Natural killer cell (primary cell): ENCODE measurements at regions not wholly inside any gene's neighbourhood (a gene's known extent, or its start where the extent isn't known, plus 50 kb on each side); places are given as distances from the start of the nearest gene placed in this dataset.

ENCODE experiments used
- ATAC-seq, 3 donors: fragments of 150-1000 bp in 2 of 3; fragments of 200-7000 bp in 1 of 3; cut with Tn5 transposase; 1 replicate in 1 of 3; 2 replicates in 2 of 3; pipeline ENCODE4 v1.10.0; 2021; ENCODE audit warnings: mild to moderate bottlenecking in 2 of 3, moderate library complexity in 2 of 3
- DNase-seq, 2 donors: peaks; one replicate each; pipeline versions ENCODE4 v3.0.0 to v3.0.0-alpha.2; 2013 to 2021; ENCODE audit warnings: mixed read lengths in 1 of 2
- H3K27ac ChIP-seq: one replicate; pipeline ENCODE4 v1.5.1; 2013; ENCODE audit warnings: mild to moderate bottlenecking, low read length
- H3K27me3 ChIP-seq: one replicate; pipeline ENCODE4 v1.6.1; 2013; ENCODE audit warnings: low read length; ENCODE audit not compliant: control insufficient read depth, insufficient read depth
- H3K36me3 ChIP-seq: one replicate; pipeline ENCODE4 v1.6.1; 2013; ENCODE audit warnings: low read length; ENCODE audit not compliant: control insufficient read depth, insufficient read depth
- H3K4me1 ChIP-seq: one replicate; pipeline ENCODE4 v1.6.1; 2013; ENCODE audit warnings: low read length; ENCODE audit not compliant: control insufficient read depth, insufficient read depth
- H3K4me3 ChIP-seq: one replicate; pipeline ENCODE4 v1.5.1; 2013; ENCODE audit warnings: low read length
- H3K9me3 ChIP-seq: one replicate; pipeline ENCODE4 v1.6.1; 2013; ENCODE audit warnings: low read length; ENCODE audit not compliant: control insufficient read depth, insufficient read depth
- H3K27ac Mint-ChIP-seq, 2 donors: one replicate each; pipeline ENCODE4 v1.8.0; 2022; ENCODE audit warnings: mild to moderate bottlenecking in 2 of 2, mixed read lengths in 2 of 2, moderate library complexity in 1 of 2
- H3K27me3 Mint-ChIP-seq, 2 donors: one replicate each; pipeline ENCODE4 v1.8.0; 2022; ENCODE audit warnings: low read depth in 2 of 2, mixed read lengths in 2 of 2
- H3K36me3 Mint-ChIP-seq: one replicate; pipeline ENCODE4 v1.8.0; 2022; ENCODE audit warnings: mixed read lengths
- H3K4me1 Mint-ChIP-seq, 2 donors: one replicate each; pipeline ENCODE4 v1.8.0; 2022; ENCODE audit warnings: mixed read lengths in 2 of 2
- H3K4me3 Mint-ChIP-seq: one replicate; pipeline ENCODE4 v1.8.0; 2022; ENCODE audit warnings: mild to moderate bottlenecking, moderate library complexity, mixed read lengths
- H3K9me3 Mint-ChIP-seq, 2 donors: one replicate each; pipeline ENCODE4 v1.8.0; 2022; ENCODE audit warnings: mixed read lengths in 2 of 2
- WGBS: methylation state at CpG from one replicate; pipeline ENCODE4 v1.1.7; 2013; ENCODE audit warnings: missing lambda C conversion rate; ENCODE audit not compliant: insufficient coverage; 5-methylcytosine and 5-hydroxymethylcytosine counted together
- intact Hi-C: fragments of 100-400 bp; cut with micrococcal nuclease; formaldehyde crosslinking; loops from one replicate; pipeline ENCODE4 v1.14.2; 2022
- TF ChIP-seq, protein P1 (sequence below): fragments of 200-600 bp; IDR thresholded peaks from one replicate; pipeline ENCODE4 v1.8.0; 2022; ENCODE audit warnings: antibody characterized with exemption

DNA sequence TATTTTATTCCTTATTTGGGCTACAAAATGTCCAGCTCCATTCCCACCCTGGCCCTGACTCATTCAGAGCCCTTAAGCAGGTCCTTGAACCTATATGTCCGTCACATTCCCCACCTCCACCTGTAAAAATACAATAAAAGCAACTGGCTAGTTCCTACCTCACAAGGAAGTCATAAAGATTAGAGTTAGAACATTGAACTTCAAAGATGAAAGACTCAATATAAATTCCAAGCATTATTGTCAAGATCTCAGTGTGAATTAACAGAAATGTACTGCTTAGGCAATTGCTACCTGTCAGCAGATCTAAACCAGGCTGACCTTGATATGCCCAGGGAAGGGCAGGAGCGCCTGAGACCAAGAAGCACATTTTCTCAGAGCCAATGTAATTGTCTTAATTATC is 221.8 kb downstream of the ENC1 start:
- H3K4me3 Mint-ChIP-seq: no peak overlapping the region
- H3K4me1 ChIP-seq: no peaks in the 10 kb centered on the region
- no peak overlapping the region for H3K27ac Mint-ChIP-seq
- H3K9me3 ChIP-seq: no peaks in the 10 kb centered on the region
- TF ChIP-seq, protein P1, sequence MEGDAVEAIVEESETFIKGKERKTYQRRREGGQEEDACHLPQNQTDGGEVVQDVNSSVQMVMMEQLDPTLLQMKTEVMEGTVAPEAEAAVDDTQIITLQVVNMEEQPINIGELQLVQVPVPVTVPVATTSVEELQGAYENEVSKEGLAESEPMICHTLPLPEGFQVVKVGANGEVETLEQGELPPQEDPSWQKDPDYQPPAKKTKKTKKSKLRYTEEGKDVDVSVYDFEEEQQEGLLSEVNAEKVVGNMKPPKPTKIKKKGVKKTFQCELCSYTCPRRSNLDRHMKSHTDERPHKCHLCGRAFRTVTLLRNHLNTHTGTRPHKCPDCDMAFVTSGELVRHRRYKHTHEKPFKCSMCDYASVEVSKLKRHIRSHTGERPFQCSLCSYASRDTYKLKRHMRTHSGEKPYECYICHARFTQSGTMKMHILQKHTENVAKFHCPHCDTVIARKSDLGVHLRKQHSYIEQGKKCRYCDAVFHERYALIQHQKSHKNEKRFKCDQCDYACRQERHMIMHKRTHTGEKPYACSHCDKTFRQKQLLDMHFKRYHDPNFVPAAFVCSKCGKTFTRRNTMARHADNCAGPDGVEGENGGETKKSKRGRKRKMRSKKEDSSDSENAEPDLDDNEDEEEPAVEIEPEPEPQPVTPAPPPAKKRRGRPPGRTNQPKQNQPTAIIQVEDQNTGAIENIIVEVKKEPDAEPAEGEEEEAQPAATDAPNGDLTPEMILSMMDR: no peak
- DNase-seq (no peak), ATAC-seq (no peak)
- no peaks in the 10 kb centered on the region for H3K4me1 Mint-ChIP-seq
- no peaks in the 10 kb centered on the region for H3K36me3 Mint-ChIP-seq
- no peak overlapping the region for H3K27ac ChIP-seq
- no peak overlapping the region for H3K4me3 ChIP-seq
- WGBS: 83% methylated on average over 2 of the region's 2 CpGs
- H3K27me3 ChIP-seq: no peaks in the 10 kb centered on the region
- H3K27me3 Mint-ChIP-seq: peaks cover 5 to 21% of the 10 kb centered on the region in 2 donors
- intact Hi-C loops: no loop called here
- H3K36me3 ChIP-seq: no peaks in the 10 kb centered on the region
- H3K9me3 Mint-ChIP-seq: no peaks in the 10 kb centered on the region

DNA sequence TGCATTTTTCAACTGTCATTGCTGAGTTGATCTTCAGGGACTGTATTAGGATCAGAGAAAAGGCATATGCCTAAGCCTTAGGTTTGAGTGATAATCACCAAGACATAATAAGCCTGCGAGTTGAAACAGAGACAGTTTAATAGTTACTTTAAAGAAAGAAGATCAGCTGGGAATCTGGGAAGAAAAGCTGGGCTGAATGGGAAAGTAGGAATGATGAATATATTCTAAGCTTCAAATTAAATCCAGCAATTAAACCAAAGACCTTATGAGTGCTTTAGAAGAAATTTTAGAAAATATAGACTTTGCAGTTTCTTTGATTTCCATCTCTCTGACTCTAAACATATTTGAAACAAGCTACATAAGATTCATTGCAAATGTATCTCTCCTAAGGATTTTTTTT is 222.3 kb downstream of the ENC1 start:
- no peak overlapping the region for H3K27ac Mint-ChIP-seq
- Histone ChIP-seq H3K4me3 (no peak overlapping the region), H3K36me3 (no peaks in the 10 kb centered on the region), H3K4me1 (no peaks in the 10 kb centered on the region), H3K27ac (no peak overlapping the region), H3K27me3 (no peaks in the 10 kb centered on the region), H3K9me3 (no peaks in the 10 kb centered on the region)
- intact Hi-C loops: no loop called here
- ATAC-seq (no peak), DNase-seq (no peak)
- TF ChIP-seq, protein P1: no peak
- H3K4me1 Mint-ChIP-seq: no peaks in the 10 kb centered on the region
- no peak overlapping the region for H3K4me3 Mint-ChIP-seq
- peaks cover 5 to 21% of the 10 kb centered on the region in 2 donors for H3K27me3 Mint-ChIP-seq
- H3K36me3 Mint-ChIP-seq: no peaks in the 10 kb centered on the region
- H3K9me3 Mint-ChIP-seq: no peaks in the 10 kb centered on the region
- 84% methylated on average over 1 of the region's 1 CpG for WGBS

DNA sequence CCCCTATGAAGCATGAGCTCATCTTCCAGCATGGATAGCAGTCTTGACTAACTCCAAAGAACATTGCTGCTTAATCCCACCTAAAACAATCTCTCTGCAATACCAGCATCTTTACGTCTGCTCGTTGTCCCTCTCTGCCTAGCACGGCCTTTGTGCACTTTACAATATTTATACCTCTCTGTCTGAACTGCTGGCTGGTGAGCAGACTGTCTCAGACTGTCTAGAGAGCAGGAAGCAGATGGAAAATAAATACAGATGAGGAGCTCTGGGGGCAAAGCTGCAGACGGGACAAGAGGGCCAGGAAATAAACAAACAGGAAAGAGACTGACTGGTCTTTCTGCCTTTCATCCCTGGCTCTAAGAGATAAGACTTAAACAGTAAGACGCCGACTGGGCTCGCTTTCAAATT is 224.8 kb downstream of the ENC1 start:
- H3K4me1 Mint-ChIP-seq: no peaks in the 10 kb centered on the region
- ATAC-seq: no peak
- no peak overlapping the region for H3K27ac Mint-ChIP-seq
- H3K27me3 ChIP-seq: no peaks in the 10 kb centered on the region
- H3K9me3 Mint-ChIP-seq: no peaks in the 10 kb centered on the region
- no peak overlapping the region for H3K27ac ChIP-seq
- no peak for DNase-seq
- peaks cover 14 to 21% of the 10 kb centered on the region in 2 donors for H3K27me3 Mint-ChIP-seq
- no peaks in the 10 kb centered on the region for H3K36me3 Mint-ChIP-seq
- no peaks in the 10 kb centered on the region for H3K9me3 ChIP-seq
- H3K4me3 Mint-ChIP-seq: no peak overlapping the region
- intact Hi-C loops: no loop called here
- WGBS: 15% methylated on average over 7 of the region's 7 CpGs
- no peaks in the 10 kb centered on the region for H3K36me3 ChIP-seq
- TF ChIP-seq, protein P1: no peak
- H3K4me1 ChIP-seq: no peaks in the 10 kb centered on the region
- H3K4me3 ChIP-seq: no peak overlapping the region

GRCh38 chr5:74414228-74414627 is 226.3 kb downstream of the ENC1 start:
- Mint-ChIP-seq H3K4me1 (no peaks in the 10 kb centered on the region), H3K27ac (no peak overlapping the region), H3K36me3 (no peaks in the 10 kb centered on the region), H3K27me3 (peaks cover 20 to 21% of the 10 kb centered on the region in 2 donors), H3K4me3 (no peak overlapping the region), H3K9me3 (no peaks in the 10 kb centered on the region)
- no peaks in the 10 kb centered on the region for H3K27me3 ChIP-seq
- ATAC-seq: no peak
- no peaks in the 10 kb centered on the region for H3K4me1 ChIP-seq
- H3K36me3 ChIP-seq: no peaks in the 10 kb centered on the region
- no peak overlapping the region for H3K27ac ChIP-seq
- H3K9me3 ChIP-seq: no peaks in the 10 kb centered on the region
- intact Hi-C loops: no loop called here
- DNase-seq: no peak
- TF ChIP-seq, protein P1: no peak
- WGBS: 40% methylated on average over 1 of the region's 2 CpGs
- H3K4me3 ChIP-seq: no peak overlapping the region
